Transverse colon (tissue), 4 donors: ENCODE measurements at regions not wholly inside any gene's neighbourhood (a gene's known extent, or its start where the extent isn't known, plus 50 kb on each side); places are given as distances from the start of the nearest gene placed in this dataset.
"Not testable (repeated sequence)": the region's sequence is repeated elsewhere in the genome, so short reads cannot be mapped to it uniquely, and the experiment has no call there.

Source experiments
- DNase-seq: peaks from one replicate; pipeline ENCODE4 v3.0.0-alpha.2; 2019
- H3K27ac ChIP-seq, 4 donors: fragments of 200-600 bp; sonication (generic); 2 replicates each; pipeline ENCODE4 v1.5.1; 2016 to 2018; ENCODE audit warnings: inconsistent platforms in 4 of 4
- H3K27me3 ChIP-seq: fragments of 200-600 bp; sonication (generic); 2 replicates; pipeline ENCODE4 v1.5.1; 2017; ENCODE audit warnings: inconsistent platforms
- H3K36me3 ChIP-seq, 4 donors: fragments of 200-600 bp; sonication (generic); 2 replicates each; pipeline ENCODE4 v1.5.1; 2017 to 2019; ENCODE audit warnings: inconsistent platforms in 4 of 4
- H3K4me1 ChIP-seq, 4 donors: fragments of 200-600 bp; sonication (generic); 2 replicates each; pipeline ENCODE4 v1.5.1; 2017 to 2020; ENCODE audit warnings: inconsistent platforms in 4 of 4
- H3K4me3 ChIP-seq, 4 donors: fragments of 200-600 bp; sonication (generic); 1 replicate in 1 of 4; 2 replicates in 3 of 4; pipeline versions ENCODE4 v1.5.1 to v1.6.1; 2017 to 2019; ENCODE audit warnings: inconsistent platforms in 4 of 4
- H3K9me3 ChIP-seq, 2 donors: fragments of 200-600 bp; sonication (generic); 2 replicates each; pipeline ENCODE4 v1.5.1; 2017 to 2019; ENCODE audit warnings: inconsistent platforms in 2 of 2
- EP300 ChIP-seq: sonication (generic); formaldehyde crosslinking; IDR thresholded peaks from one replicate; pipeline ENCODE4 v1.6.1; 2017; ENCODE audit warnings: antibody characterized with exemption, low read depth
- POLR2A ChIP-seq: fragments of 450-650 bp; IDR thresholded peaks from one replicate; pipeline ENCODE4 v1.6.1; 2016; ENCODE audit warnings: antibody characterized with exemption, mild to moderate bottlenecking, moderate library complexity
- POLR2AphosphoS5 ChIP-seq, 3 donors: sonication (generic); formaldehyde crosslinking; IDR thresholded peaks; one replicate each; pipeline ENCODE4 v1.6.1; 2016; ENCODE audit warnings: antibody characterized with exemption in 3 of 3
- WGBS, 2 donors: methylation state at CpG; one replicate each; pipeline ENCODE4 v1.1.5; 2018; ENCODE audit warnings: low coverage in 1 of 2; 5-methylcytosine and 5-hydroxymethylcytosine counted together
- in situ Hi-C, 4 donors: fragments of 200-750 bp; cut with MboI; loops; one replicate each; pipeline versions ENCODE4 v1.15.0 to v1.15.1; 2017; ENCODE audit warnings: low sequenced_read_pairs in 3 of 4, low pct_ligation_motif_present in 1 of 4, low pct_unique_long_range_greater_than_20kb in 1 of 4
- intact Hi-C: fragments of 100-400 bp; cut with DNase I; formaldehyde crosslinking; loops from one replicate; pipeline ENCODE4 v1.15.1; 2023; ENCODE audit warnings: low total_unique reads
- TF ChIP-seq, protein P1 (sequence below), 5 experiments: fragments of 200-600 bp in 3 of 5; fragments of 450-650 bp in 2 of 5; sonication (generic) in 3 of 5; IDR thresholded peaks; 1 replicate in 2 of 5; 2 replicates in 3 of 5; pipeline ENCODE4 v1.5.1; 2016 to 2017; ENCODE audit warnings: antibody characterized with exemption in 5 of 5, inconsistent platforms in 3 of 5, mild to moderate bottlenecking in 2 of 5, moderate library complexity in 1 of 5

DNA sequence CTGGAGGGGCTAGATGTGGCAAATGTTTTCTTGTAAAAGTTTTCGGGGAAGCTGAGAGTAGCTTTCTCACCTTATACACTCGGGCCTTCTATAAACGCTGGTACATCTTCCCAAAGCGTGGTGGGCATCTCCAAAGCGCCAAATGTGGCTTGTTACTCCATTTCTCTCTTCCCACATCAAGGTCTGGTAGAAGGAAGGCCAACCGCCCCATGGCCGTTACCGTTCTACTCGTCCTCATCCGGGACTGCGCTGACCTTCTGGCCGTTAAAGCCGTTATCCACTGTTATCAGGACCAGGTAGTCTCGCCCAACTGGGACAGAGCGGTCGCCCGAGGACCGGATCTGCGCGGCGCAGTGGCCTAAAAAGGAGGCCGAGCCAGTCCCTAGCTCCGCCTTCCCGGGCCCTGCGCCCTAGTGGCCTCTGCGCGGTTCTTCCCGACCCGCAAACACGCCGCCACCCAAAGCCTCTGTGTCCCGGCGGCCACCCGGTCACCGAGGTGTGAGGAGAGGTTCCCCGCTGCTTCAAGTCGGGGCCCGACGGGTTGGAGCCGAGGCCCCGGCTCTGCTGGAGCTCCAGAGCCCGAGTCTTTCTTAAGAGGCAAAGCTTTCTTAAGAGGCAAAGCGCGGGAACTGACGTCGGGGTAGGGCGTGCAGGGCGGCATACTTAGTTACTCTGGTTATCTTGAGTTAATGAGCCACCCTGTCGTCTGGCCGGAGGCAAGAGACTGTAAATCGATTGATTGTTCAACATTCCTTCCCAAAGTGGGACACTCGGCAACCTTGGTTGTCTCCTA, 90.5 kb downstream of the GPX5 start:
- H3K4me1 ChIP-seq: no peaks in the 10 kb centered on the region
- no peaks in the 10 kb centered on the region for H3K9me3 ChIP-seq
- intact Hi-C loops: no loop called here
- WGBS, 2 donors: 56 to 79% methylated on average over 6 to 52 of the region's 52 CpGs
- no peak overlapping the region for H3K4me3 ChIP-seq
- in situ Hi-C loops: no loop called here
- no peaks in the 10 kb centered on the region for H3K36me3 ChIP-seq
- no peak for DNase-seq
- TF ChIP-seq, protein P1, sequence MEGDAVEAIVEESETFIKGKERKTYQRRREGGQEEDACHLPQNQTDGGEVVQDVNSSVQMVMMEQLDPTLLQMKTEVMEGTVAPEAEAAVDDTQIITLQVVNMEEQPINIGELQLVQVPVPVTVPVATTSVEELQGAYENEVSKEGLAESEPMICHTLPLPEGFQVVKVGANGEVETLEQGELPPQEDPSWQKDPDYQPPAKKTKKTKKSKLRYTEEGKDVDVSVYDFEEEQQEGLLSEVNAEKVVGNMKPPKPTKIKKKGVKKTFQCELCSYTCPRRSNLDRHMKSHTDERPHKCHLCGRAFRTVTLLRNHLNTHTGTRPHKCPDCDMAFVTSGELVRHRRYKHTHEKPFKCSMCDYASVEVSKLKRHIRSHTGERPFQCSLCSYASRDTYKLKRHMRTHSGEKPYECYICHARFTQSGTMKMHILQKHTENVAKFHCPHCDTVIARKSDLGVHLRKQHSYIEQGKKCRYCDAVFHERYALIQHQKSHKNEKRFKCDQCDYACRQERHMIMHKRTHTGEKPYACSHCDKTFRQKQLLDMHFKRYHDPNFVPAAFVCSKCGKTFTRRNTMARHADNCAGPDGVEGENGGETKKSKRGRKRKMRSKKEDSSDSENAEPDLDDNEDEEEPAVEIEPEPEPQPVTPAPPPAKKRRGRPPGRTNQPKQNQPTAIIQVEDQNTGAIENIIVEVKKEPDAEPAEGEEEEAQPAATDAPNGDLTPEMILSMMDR (IDR thresholded peaks at IDR 0.05): no peak
- TF ChIP-seq POLR2AphosphoS5 (IDR thresholded peaks at IDR 0.05) (no peak), POLR2A (no peak), EP300 (no peak)
- no peak overlapping the region for H3K27ac ChIP-seq
- H3K27me3 ChIP-seq: peaks cover 45% of the 10 kb centered on the region

DNA sequence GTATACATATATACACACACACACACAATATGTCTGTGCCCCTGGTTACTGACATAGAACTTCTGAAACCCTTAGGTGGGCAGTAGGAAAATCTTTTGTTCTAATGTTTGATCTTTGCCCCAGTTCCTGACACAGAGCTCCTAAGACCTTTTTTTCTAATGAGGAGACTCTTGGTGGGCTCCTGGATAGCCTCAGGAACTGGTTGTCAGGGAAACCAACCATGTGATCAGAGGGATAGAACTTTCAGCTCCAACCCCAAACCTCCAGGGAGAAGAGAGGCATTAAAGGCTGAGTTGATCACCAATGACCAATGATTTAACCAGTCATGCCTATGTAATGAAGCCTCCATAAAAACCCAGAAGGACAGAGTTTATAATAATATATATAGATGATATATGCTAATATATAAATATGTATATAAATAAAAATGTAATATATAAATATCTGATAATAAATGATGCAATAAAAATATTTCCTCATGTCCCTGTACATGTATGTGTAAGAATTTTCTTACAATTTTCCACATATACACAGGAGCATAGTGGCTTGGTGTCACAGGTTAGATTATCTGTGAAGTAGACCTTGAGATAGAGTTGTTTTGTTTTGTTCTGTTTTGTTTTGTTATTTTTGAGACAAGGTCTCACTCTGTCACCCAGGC, 93.3 kb downstream of the GPX5 start:
- H3K27ac ChIP-seq: no peak overlapping the region
- intact Hi-C loops: no loop called here
- H3K36me3 ChIP-seq: no peaks in the 10 kb centered on the region
- no peak overlapping the region for H3K4me3 ChIP-seq
- peaks cover 44% of the 10 kb centered on the region for H3K27me3 ChIP-seq
- no peaks in the 10 kb centered on the region for H3K9me3 ChIP-seq
- no peaks in the 10 kb centered on the region for H3K4me1 ChIP-seq
- TF ChIP-seq, protein P1 (IDR thresholded peaks at IDR 0.05): no peak
- TF ChIP-seq POLR2AphosphoS5 (IDR thresholded peaks at IDR 0.05) (no peak), POLR2A (no peak), EP300 (no peak)
- in situ Hi-C loops: no loop called here
- no peak for DNase-seq

DNA sequence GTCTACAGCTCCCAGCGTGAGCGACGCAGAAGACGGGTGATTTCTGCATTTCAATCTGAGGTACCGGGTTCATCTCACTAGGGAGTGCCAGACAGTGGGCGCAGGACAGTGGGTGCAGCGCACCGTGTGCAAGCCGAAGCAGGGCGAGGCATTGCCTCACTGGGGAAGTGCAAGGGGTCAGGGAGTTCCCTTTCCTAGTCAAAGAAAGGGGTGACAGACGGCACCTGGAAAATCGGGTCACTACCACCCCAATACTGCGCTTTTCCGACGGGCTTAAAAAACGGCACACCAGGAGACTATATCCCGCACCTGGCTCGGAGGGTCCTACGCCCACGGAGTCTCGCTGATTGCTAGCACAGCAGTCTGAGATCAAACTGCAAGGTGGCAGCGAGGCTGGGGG, 95.6 kb downstream of the GPX5 start:
- peaks cover 30% of the 10 kb centered on the region for H3K27me3 ChIP-seq
- in situ Hi-C loops, H3K9me3 ChIP-seq, H3K4me3 ChIP-seq, H3K36me3 ChIP-seq, H3K27ac ChIP-seq, H3K4me1 ChIP-seq, DNase-seq, intact Hi-C loops: not testable (repeated sequence)
- 54 to 68% methylated on average over 3 to 17 of the region's 22 CpGs for WGBS, 2 donors

DNA sequence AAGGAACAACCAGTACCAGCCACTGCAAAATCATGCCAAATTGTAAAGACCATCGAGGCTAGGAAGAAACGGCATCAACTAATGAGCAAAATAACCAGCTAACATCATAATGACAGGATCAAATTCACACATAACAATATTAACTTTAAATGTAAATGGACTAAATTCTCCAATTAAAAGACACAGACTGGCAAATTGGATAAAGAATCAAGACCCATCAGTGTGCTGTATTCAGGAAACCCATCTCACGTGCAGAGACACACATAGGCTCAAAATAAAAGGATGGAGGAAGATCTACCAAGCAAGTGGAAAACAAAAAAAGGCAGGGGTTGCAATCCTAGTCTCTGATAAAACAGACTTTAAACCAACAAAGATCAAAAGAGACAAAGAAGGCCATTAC, 97.6 kb downstream of the GPX5 start:
- H3K4me1 ChIP-seq, H3K4me3 ChIP-seq, H3K36me3 ChIP-seq, H3K9me3 ChIP-seq, DNase-seq, H3K27ac ChIP-seq, in situ Hi-C loops, intact Hi-C loops: not testable (repeated sequence)
- H3K27me3 ChIP-seq: peaks cover 17% of the 10 kb centered on the region
- WGBS, 2 donors: 87 to 100% methylated on average over 1 to 3 of the region's 3 CpGs

DNA sequence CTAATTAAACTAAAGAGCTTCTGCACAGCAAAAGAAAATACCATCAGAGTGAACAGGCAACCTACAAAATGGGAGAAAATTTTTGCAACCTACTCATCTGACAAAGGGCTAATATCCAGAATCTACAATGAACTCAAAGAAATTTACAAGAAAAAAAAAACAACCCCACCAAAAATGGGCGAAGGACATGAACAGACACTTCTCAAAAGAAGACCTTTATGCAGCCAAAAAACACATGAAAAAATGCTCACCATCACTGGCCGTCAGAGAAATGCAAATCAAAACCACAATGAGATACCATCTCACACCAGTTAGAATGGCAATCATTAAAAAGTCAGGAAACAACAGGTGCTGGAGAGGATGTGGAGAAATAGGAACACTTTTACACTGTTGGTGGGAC, 100.7 kb downstream of the GPX5 start:
- H3K9me3 ChIP-seq, DNase-seq, H3K27ac ChIP-seq, in situ Hi-C loops, H3K4me3 ChIP-seq, intact Hi-C loops, H3K36me3 ChIP-seq, H3K4me1 ChIP-seq, H3K27me3 ChIP-seq: not testable (repeated sequence)
- 56 to 86% methylated on average over 2 of the region's 2 CpGs for WGBS, 2 donors
